NCI-H1930 (cell line): ENCODE measurements at regions not wholly inside any gene's neighbourhood (a gene's known extent, or its start where the extent isn't known, plus 50 kb on each side); places are given as distances from the start of the nearest gene placed in this dataset.

Source experiments
- DNase-seq, 2 experiments: peaks; one replicate each; lab custom pipeline; 2025; lab: John Stamatoyannopoulos, UW

DNA sequence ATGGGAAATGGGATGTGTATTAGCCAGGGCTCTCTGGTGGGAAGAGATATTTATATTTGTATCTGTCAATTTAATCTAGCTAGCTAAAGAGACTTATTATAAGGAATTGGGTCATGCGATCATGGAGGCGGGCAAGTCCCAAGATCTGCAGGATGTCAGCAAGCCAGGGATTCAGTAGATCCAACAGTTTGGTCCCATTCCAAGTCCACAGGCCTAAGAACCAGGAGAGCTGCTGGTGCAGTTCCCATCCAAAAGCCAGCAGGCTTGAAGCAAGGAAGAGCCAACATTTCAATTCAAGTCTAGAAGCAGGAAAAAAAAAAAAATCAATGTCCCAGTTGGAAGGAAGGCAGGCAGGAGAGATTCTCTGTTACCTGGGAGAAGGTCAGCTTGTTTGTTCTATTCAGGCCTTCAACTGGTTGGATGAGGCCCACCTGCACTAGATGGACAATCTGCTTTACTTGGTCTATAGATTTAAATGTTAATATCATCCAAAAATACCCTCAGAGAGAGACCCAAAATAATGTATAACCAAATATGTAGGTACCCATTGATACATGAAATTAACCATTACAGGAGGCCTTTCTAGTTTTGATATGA is 60.7 kb upstream of the BCAT1 start:
- no peak for DNase-seq

DNA sequence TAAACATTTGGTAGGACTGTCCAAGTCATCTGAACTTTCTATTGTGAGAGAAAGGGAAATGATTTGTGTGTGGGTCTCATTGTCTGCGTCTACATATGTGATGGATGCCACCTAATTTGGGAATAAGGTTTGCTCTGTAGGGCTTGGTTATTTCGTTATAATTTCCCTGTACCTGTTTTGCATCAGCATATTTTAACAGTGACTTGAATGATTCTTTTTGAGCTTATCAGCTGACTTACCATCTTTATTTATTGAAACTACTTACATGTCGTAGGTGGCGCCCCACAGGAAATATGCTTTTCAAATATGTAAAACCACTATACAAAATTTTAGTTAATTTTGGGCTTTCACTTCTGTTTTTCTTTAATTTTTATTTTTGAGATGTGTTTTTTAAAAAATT is 56.5 kb upstream of the BCAT1 start:
- no peak for DNase-seq

DNA sequence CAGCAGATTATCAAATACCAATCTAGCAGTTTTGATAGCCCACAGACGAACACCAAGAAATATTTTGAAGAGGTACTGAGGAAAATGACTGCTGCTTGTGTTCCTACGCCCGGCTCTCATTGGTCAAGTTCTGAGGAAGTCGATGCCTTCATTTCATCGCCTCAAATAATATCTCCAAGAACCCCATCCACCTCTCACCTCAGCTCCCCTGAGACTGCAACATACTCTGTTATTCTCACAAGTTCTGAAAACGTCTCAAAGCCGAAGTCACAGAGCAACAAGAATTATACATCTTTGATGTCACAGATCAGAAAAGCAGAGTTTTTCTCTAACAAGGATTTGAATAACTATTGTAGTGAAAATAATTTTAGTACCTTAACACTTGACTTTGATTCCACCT is 55.5 kb upstream of the BCAT1 start:
- no peak for DNase-seq

DNA sequence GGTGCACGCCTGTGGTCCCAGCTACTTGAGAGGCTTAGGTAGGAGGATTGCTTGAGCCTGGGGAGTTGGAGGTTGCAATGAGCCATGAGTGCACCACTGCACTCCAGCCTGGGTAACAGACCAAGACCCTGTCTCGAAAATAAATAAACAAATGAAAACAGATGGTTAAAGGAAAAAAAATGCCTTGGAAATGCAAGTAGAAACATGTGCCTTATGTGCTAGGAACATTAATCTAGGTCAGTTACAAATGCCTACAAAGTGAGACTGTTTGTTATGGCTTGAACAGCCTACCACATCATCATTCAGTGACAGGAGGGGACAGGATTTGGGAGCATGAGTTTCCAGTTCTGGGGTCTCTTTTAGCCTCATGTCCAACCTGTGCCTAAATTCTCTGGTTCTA is 52.4 kb upstream of the BCAT1 start:
- no peak for DNase-seq
